Endothelial cell of umbilical vein (primary cell): ENCODE measurements at regions not wholly inside any gene's neighbourhood (a gene's known extent, or its start where the extent isn't known, plus 50 kb on each side); places are given as distances from the start of the nearest gene placed in this dataset.

Experiments used
- BruUV-seq: library from RNA; stranded (reverse); fragments of 400-500 nt; replicated peaks from 2 replicates; lab custom pipeline; 2021; lab: Mats Ljungman, UMichigan
- CTCF ChIA-PET: fragments of 300-600, 350-600 bp; sonication (Branson Sonifier 250); formaldehyde crosslinking; loops from one replicate; lab custom pipeline; 2021; ENCODE audit warnings: antibody characterized with exemption, inconsistent platforms; lab: Charles Lee
- POLR2A ChIA-PET: fragments of 300-600, 350-600 bp; sonication (Branson Sonifier 250); formaldehyde crosslinking; loops from one replicate; lab custom pipeline; 2021; ENCODE audit warnings: antibody characterized with exemption, inconsistent platforms; lab: Charles Lee
- DNase-seq: peaks from one replicate; pipeline ENCODE4 v3.0.0-alpha.2; 2011; ENCODE audit warnings: low read depth, low spot score
- FAIRE-seq: peaks from 2 replicates; lab custom pipeline; 2011; peaks lifted over from hg19 to GRCh38; lab: Jason Lieb, UNC
- H2AFZ ChIP-seq: 2 replicates; pipeline ENCODE4 v1.6.0; 2012; ENCODE audit warnings: low read depth, low read length, control low read depth, inconsistent platforms
- H3K27ac ChIP-seq: 2 replicates; pipeline ENCODE4 v1.5.1; 2011; ENCODE audit warnings: low read depth, mild to moderate bottlenecking, control low read depth, low read length, moderate library complexity; ENCODE audit not compliant: insufficient read depth
- H3K27me3 ChIP-seq, 2 experiments: 2 replicates each; pipeline versions ENCODE4 v1.6.0 to v1.6.1; 2011; ENCODE audit warnings: low read length in 2 of 2, mixed read lengths in 1 of 2; ENCODE audit not compliant: control insufficient read depth in 2 of 2, insufficient read depth in 2 of 2
- H3K36me3 ChIP-seq, 2 experiments: 2 replicates in 1 of 2; 3 replicates in 1 of 2; pipeline ENCODE4 v1.5.1; 2011; ENCODE audit warnings: low read length in 2 of 2, mild to moderate bottlenecking in 1 of 2, moderate library complexity in 1 of 2; ENCODE audit not compliant: control insufficient read depth in 2 of 2, insufficient read depth in 2 of 2; ENCODE audit errors: extremely low read depth in 1 of 2
- H3K4me1 ChIP-seq: 3 replicates; pipeline ENCODE4 v1.5.1; 2011; ENCODE audit warnings: mild to moderate bottlenecking, low read length; ENCODE audit not compliant: control insufficient read depth, insufficient read depth; ENCODE audit errors: extremely low read depth
- H3K4me2 ChIP-seq: 2 replicates; pipeline ENCODE4 v1.6.1; 2011; ENCODE audit warnings: low read length, control low read depth, mixed read lengths; ENCODE audit not compliant: insufficient read depth
- H3K4me3 ChIP-seq, 3 experiments: fragments of 200-600 bp in 1 of 3; sonication (generic), shearing (Covaris generic) in 1 of 3; replicated peaks in 1 of 3; 2 replicates each; pipeline ENCODE4 v1.5.1; 2011 to 2016; ENCODE audit warnings: control low read depth in 3 of 3, low read length in 3 of 3, mild to moderate bottlenecking in 2 of 3, inconsistent platforms in 1 of 3, low read depth in 1 of 3, moderate library complexity in 1 of 3; ENCODE audit not compliant: insufficient read depth in 1 of 3
- H3K79me2 ChIP-seq: 2 replicates; pipeline ENCODE4 v1.6.0; 2012; ENCODE audit warnings: low read length, inconsistent platforms; ENCODE audit not compliant: control insufficient read depth, insufficient read depth
- H3K9ac ChIP-seq: replicated peaks from 2 replicates; pipeline ENCODE3; 2011; ENCODE audit warnings: low read length, control low read depth; ENCODE audit not compliant: insufficient read depth; ENCODE audit errors: extremely low read depth
- H3K9me1 ChIP-seq: replicated peaks from 3 replicates; pipeline ENCODE4 v1.6.0; 2011; ENCODE audit warnings: mild to moderate bottlenecking, low read length; ENCODE audit not compliant: control insufficient read depth, insufficient read depth; ENCODE audit errors: extremely low read depth
- H3K9me3 ChIP-seq: replicated peaks from 2 replicates; pipeline ENCODE4 v1.5.1; 2012; ENCODE audit warnings: low read length, inconsistent platforms; ENCODE audit not compliant: control insufficient read depth, insufficient read depth
- H4K20me1 ChIP-seq: replicated peaks from 2 replicates; pipeline ENCODE3; 2011; ENCODE audit warnings: mild to moderate bottlenecking, low read length; ENCODE audit not compliant: control insufficient read depth, insufficient read depth; ENCODE audit errors: extremely low read depth
- EZH2 ChIP-seq: IDR thresholded peaks from 2 replicates; pipeline ENCODE4 v1.6.1; 2012; ENCODE audit warnings: borderline replicate concordance, low read depth, mild to moderate bottlenecking, moderate library complexity, low read length, inconsistent platforms; ENCODE audit not compliant: severe bottlenecking
- FOS ChIP-seq: IDR thresholded peaks from 2 replicates; pipeline ENCODE4 v1.6.1; 2011; ENCODE audit warnings: mild to moderate bottlenecking, low read length, moderate library complexity, borderline replicate concordance; ENCODE audit not compliant: insufficient read depth
- GATA2 ChIP-seq: IDR thresholded peaks from 2 replicates; pipeline ENCODE4 v1.7.0; 2011; ENCODE audit warnings: low read depth, mild to moderate bottlenecking, moderate library complexity, mixed read lengths, low read length; ENCODE audit not compliant: insufficient read length, insufficient read depth
- JUN ChIP-seq: IDR thresholded peaks from 2 replicates; pipeline ENCODE4 v1.6.1; 2011; ENCODE audit warnings: borderline replicate concordance, low read depth; ENCODE audit not compliant: insufficient read length, insufficient read depth
- MYC ChIP-seq: IDR thresholded peaks from one replicate; pipeline ENCODE4 v1.6.1; 2011; ENCODE audit warnings: mild to moderate bottlenecking, low read depth, low read length
- POLR2A ChIP-seq: IDR thresholded peaks from 2 replicates; pipeline ENCODE4 v1.6.1; 2012; ENCODE audit warnings: low read depth, mild to moderate bottlenecking, control low read depth, low read length
- POLR2AphosphoS5 ChIP-seq: IDR thresholded peaks from 2 replicates; pipeline ENCODE4 v1.6.1; 2012; ENCODE audit warnings: low read depth, mild to moderate bottlenecking, control low read depth, low read length, moderate library complexity; ENCODE audit not compliant: insufficient read depth
- dilution Hi-C: fragments of 300-500 bp; cut with MboI; formaldehyde crosslinking; loops from one replicate; pipeline ENCODE4 v1.15.0; 2019; ENCODE audit warnings: low sequenced_read_pairs; ENCODE audit not compliant: extremely low pct_ligation_motif_present
- intact Hi-C: fragments of 100-400 bp; cut with micrococcal nuclease; formaldehyde crosslinking; loops from one replicate; pipeline ENCODE4 v1.10.0; 2022
- TF ChIP-seq, protein P1 (sequence below), 2 donors: IDR thresholded peaks; 1 replicate in 1 of 2; 2 replicates in 1 of 2; pipeline ENCODE4 v1.5.1; 2011; ENCODE audit warnings: low read length in 2 of 2, mild to moderate bottlenecking in 2 of 2, moderate library complexity in 2 of 2, control low read depth in 1 of 2, inconsistent platforms in 1 of 2, low read depth in 1 of 2; ENCODE audit not compliant: insufficient read depth in 1 of 2; ENCODE audit errors: extremely low read depth in 1 of 2
- TF ChIP-seq, protein P2 (sequence below): IDR thresholded peaks from 2 replicates; pipeline ENCODE4 v1.6.1; 2011; ENCODE audit not compliant: insufficient read depth, insufficient read length

DNA sequence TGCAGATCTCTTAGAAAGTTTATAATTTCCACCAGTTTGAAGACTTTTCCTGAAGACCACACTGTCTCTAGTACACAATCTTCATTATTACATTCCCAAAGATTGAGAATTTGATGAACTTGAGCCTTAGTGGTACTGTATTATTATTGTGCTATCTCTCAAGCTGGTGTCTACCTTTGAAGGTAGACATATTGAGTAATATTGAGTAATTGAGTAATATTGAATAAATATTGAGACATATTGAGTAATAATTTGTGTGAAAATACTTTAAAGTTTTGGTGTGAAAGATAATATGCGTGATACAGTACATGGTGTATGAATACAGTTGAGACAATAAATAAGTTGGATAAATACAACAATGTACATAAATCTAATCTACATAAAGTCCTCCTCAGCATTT lies 613.1 kb upstream of the ADGRL2 start:
- Histone ChIP-seq H3K27me3 (no peaks in the 10 kb centered on the region), H2AFZ (no peak overlapping the region), H3K79me2 (no peaks in the 10 kb centered on the region), H3K9me3 (no peaks in the 10 kb centered on the region), H3K4me3 (no peak overlapping the region), H3K9me1 (no peaks in the 10 kb centered on the region), H3K4me2 (no peak overlapping the region), H3K27ac (no peak overlapping the region), H3K36me3 (no peaks in the 10 kb centered on the region), H3K9ac (no peak overlapping the region), H4K20me1 (no peaks in the 10 kb centered on the region), H3K4me1 (no peaks in the 10 kb centered on the region)
- FAIRE-seq (no peak), DNase-seq (no peak)
- POLR2A ChIA-PET, result no interaction called here
- dilution Hi-C loops (no loop called here), intact Hi-C loops (no loop called here)
- TF ChIP-seq JUN (no peak), GATA2 (no peak), POLR2AphosphoS5 (no peak), EZH2 (no peak), FOS (no peak), POLR2A (no peak), MYC (no peak)
- TF ChIP-seq, protein P1, sequence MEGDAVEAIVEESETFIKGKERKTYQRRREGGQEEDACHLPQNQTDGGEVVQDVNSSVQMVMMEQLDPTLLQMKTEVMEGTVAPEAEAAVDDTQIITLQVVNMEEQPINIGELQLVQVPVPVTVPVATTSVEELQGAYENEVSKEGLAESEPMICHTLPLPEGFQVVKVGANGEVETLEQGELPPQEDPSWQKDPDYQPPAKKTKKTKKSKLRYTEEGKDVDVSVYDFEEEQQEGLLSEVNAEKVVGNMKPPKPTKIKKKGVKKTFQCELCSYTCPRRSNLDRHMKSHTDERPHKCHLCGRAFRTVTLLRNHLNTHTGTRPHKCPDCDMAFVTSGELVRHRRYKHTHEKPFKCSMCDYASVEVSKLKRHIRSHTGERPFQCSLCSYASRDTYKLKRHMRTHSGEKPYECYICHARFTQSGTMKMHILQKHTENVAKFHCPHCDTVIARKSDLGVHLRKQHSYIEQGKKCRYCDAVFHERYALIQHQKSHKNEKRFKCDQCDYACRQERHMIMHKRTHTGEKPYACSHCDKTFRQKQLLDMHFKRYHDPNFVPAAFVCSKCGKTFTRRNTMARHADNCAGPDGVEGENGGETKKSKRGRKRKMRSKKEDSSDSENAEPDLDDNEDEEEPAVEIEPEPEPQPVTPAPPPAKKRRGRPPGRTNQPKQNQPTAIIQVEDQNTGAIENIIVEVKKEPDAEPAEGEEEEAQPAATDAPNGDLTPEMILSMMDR (IDR thresholded peaks at IDR 0.05; ENCODE audit: extremely low read depth in 1 of 2, insufficient read depth in 1 of 2, low read depth in 1 of 2, low read length in 2 of 2), result no peak
- TF ChIP-seq, protein P2, sequence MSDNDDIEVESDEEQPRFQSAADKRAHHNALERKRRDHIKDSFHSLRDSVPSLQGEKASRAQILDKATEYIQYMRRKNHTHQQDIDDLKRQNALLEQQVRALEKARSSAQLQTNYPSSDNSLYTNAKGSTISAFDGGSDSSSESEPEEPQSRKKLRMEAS, result no peak
- no TSS peak for BruUV-seq
- CTCF ChIA-PET, result no interaction called here
